Osteoblast (primary cell): ENCODE measurements at regions not wholly inside any gene's neighbourhood (a gene's known extent, or its start where the extent isn't known, plus 50 kb on each side); places are given as distances from the start of the nearest gene placed in this dataset.
A peak's percentile ranks its signal among the peaks of the same experiment; 100 is the strongest.

Experiments
- DNase-seq: peaks from one replicate; pipeline ENCODE4 v3.0.0; 2011; ENCODE audit warnings: low spot score, mixed read lengths; ENCODE audit not compliant: insufficient read length; ENCODE audit errors: missing footprints
- H2AFZ ChIP-seq: 2 replicates; pipeline ENCODE4 v1.6.0; 2011; ENCODE audit warnings: mild to moderate bottlenecking, low read length
- H3K27ac ChIP-seq: 2 replicates; pipeline ENCODE4 v1.5.1; 2011; ENCODE audit warnings: mild to moderate bottlenecking, low read depth, low read length, moderate library complexity
- H3K27me3 ChIP-seq: 2 replicates; pipeline ENCODE4 v1.6.0; 2012; ENCODE audit warnings: mild to moderate bottlenecking, control low read depth, inconsistent platforms, low read length, moderate library complexity; ENCODE audit not compliant: insufficient read depth
- H3K36me3 ChIP-seq: 2 replicates; pipeline ENCODE4 v1.5.1; 2011; ENCODE audit warnings: mild to moderate bottlenecking, low read length, control low read depth, moderate library complexity; ENCODE audit not compliant: insufficient read depth
- H3K4me1 ChIP-seq: 2 replicates; pipeline ENCODE4 v1.5.1; 2011; ENCODE audit warnings: mild to moderate bottlenecking, low read length, control low read depth, moderate library complexity; ENCODE audit not compliant: insufficient read depth
- H3K4me2 ChIP-seq: 2 replicates; pipeline ENCODE4 v1.6.0; 2011; ENCODE audit warnings: mild to moderate bottlenecking, low read length; ENCODE audit not compliant: insufficient read depth
- H3K4me3 ChIP-seq: fragments of 200-600 bp; sonication (generic); 3 replicates; pipeline ENCODE4 v1.5.1; 2012; ENCODE audit warnings: mild to moderate bottlenecking, low read length, inconsistent platforms; ENCODE audit not compliant: insufficient read depth
- H3K79me2 ChIP-seq: 2 replicates; pipeline ENCODE4 v1.6.0; 2012; ENCODE audit warnings: mild to moderate bottlenecking, low read length, control low read depth, inconsistent platforms; ENCODE audit not compliant: insufficient read depth
- H3K9me3 ChIP-seq: 2 replicates; pipeline ENCODE4 v1.5.1; 2011; ENCODE audit warnings: low read depth, low read length, control low read depth
- H4K20me1 ChIP-seq: 2 replicates; pipeline ENCODE4 v1.6.0; 2012; ENCODE audit warnings: mild to moderate bottlenecking, low read length, control low read depth; ENCODE audit not compliant: insufficient read depth
- CTCF ChIP-seq: IDR thresholded peaks from 2 replicates; pipeline ENCODE4 v1.5.1; 2011; ENCODE audit warnings: mild to moderate bottlenecking, low read depth, low read length, moderate library complexity; ENCODE audit errors: extremely low read depth

DNA sequence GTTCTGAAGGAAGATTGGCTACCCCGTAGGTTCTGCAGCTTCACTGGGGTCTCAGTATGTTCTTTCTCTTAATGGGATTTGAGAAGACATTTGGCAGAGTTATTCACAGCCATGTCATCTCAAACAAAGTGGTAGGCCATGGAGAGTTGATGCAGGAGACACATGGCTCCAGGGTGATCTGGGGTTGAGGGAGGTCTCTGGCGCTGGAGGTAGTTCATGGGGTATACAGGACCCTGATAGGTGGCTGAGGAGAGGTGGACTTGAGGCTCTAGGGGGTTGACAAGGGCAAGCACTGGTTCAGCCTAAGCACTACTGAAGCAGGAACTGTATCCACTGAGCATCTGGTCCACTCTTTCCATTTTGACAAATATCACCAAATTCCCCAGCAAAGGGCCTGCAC is 100.4 kb downstream of the C1orf94 start:
- Histone ChIP-seq H2AFZ (no peak overlapping the region), H3K9me3 (no peaks in the 10 kb centered on the region), H3K4me2 (no peak overlapping the region), H3K27ac (no peak overlapping the region), H3K79me2 (no peaks in the 10 kb centered on the region), H3K36me3 (no peaks in the 10 kb centered on the region), H3K4me3 (no peak overlapping the region), H4K20me1 (no peaks in the 10 kb centered on the region), H3K4me1 (no peaks in the 10 kb centered on the region), H3K27me3 (no peaks in the 10 kb centered on the region)
- no peak for DNase-seq
- no peak for TF ChIP-seq CTCF

DNA sequence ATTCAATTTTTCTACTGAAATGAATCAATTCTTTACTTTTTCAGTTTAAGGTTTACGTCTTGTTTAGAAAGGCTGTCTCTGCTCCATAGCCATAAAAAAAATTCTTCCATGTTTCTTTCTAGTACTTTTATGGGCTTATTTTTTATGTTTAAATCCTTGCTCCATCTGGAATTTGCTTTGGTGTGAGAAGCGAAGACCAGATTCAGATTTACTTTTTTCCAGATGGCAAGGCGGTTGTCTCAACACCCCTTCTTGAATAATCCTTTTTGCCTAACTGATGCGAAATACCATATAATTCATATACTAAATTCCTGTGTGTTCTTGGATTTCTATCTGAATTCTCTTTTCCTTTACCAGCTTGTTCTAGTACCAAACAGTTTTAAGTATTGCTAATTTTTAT is 101.5 kb downstream of the C1orf94 start:
- no peak for TF ChIP-seq CTCF
- no peak overlapping the region for H3K27ac ChIP-seq

DNA sequence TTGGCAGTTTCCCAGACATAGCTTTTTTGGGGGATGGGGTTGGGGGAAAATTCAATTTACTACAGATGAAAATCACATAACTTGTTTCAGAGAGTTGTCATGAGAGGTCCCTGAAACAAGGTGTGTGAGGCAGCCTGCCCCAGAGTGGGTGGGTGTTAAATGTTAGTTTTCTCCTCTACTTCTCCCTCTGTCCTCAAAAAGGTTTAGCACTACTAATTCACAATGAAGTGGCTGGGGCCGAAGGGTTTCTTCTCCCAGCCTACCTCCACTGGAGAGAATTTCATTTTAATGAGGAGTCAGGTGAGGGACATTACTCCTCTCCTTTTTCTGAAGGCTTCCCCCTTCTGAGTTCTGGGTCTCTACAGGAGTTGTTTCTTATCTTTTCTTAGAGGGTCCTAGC is 103.3 kb downstream of the C1orf94 start:
- Histone ChIP-seq H3K36me3 (no peaks in the 10 kb centered on the region), H3K9me3 (no peaks in the 10 kb centered on the region)

More for the DNA sequence above, 101.5 kb downstream of the C1orf94 start:
- no peaks in the 10 kb centered on the region for H3K9me3 ChIP-seq
- no peak overlapping the region for H3K4me3 ChIP-seq
- H3K27me3 ChIP-seq, result no peaks in the 10 kb centered on the region
- H3K36me3 ChIP-seq, result no peaks in the 10 kb centered on the region
- H3K4me1 ChIP-seq, result no peaks in the 10 kb centered on the region
- peak; percentile 3 for DNase-seq
- H3K79me2 ChIP-seq, result no peaks in the 10 kb centered on the region
- no peak overlapping the region for H3K4me2 ChIP-seq
- no peak overlapping the region for H2AFZ ChIP-seq
- no peaks in the 10 kb centered on the region for H4K20me1 ChIP-seq

DNA sequence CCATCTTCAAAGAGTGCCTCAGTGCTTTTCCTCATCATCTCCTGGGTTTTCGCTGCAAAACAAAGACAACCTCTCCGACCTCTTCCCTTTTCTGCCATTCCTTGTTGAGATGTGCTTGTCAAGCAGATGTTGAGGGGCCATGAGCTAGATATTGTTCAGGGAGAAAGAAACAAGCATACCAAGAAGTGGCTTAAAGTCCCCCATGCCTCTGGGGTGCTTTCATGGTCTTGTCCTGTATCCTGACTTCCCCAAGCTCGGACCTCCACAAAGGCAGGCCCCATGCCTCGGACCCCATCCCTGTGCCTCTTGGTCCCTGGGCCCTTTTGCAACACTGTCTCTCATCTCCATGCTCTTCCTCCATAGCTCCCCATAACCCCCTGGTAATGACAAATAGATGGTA is 103.8 kb downstream of the C1orf94 start:
- TF ChIP-seq CTCF, result no peak
- no peaks in the 10 kb centered on the region for H3K27me3 ChIP-seq
- H3K27ac ChIP-seq, result no peak overlapping the region
- no peak for DNase-seq
- no peaks in the 10 kb centered on the region for H3K36me3 ChIP-seq
- H4K20me1 ChIP-seq, result no peaks in the 10 kb centered on the region
- H2AFZ ChIP-seq, result no peak overlapping the region
- H3K9me3 ChIP-seq, result no peaks in the 10 kb centered on the region
- no peaks in the 10 kb centered on the region for H3K4me1 ChIP-seq
- no peak overlapping the region for H3K4me2 ChIP-seq
- no peak overlapping the region for H3K4me3 ChIP-seq
- H3K79me2 ChIP-seq, result no peaks in the 10 kb centered on the region

More for the DNA sequence above, 103.3 kb downstream of the C1orf94 start:
- H3K4me2 ChIP-seq, result no peak overlapping the region
- no peaks in the 10 kb centered on the region for H3K27me3 ChIP-seq
- no peak overlapping the region for H3K27ac ChIP-seq
- H3K4me3 ChIP-seq, result no peak overlapping the region
- no peak for TF ChIP-seq CTCF
- no peaks in the 10 kb centered on the region for H3K4me1 ChIP-seq
- peak; percentile 11 for DNase-seq
- H2AFZ ChIP-seq, result no peak overlapping the region
- no peaks in the 10 kb centered on the region for H3K79me2 ChIP-seq
- no peaks in the 10 kb centered on the region for H4K20me1 ChIP-seq
